Tibial artery (tissue), 4 donors: ENCODE measurements at regions not wholly inside any gene's neighbourhood (a gene's known extent, or its start where the extent isn't known, plus 50 kb on each side); places are given as distances from the start of the nearest gene placed in this dataset.

Source experiments
- DNase-seq, 2 donors: peaks; one replicate each; pipeline ENCODE4 v3.0.0-alpha.2; 2019
- H3K27ac ChIP-seq, 2 donors: fragments of 200-600 bp; sonication (generic) in 1 of 2; 1 replicate in 1 of 2; 2 replicates in 1 of 2; pipeline ENCODE4 v1.5.1; 2018 to 2019; ENCODE audit warnings: mild to moderate bottlenecking in 1 of 2
- H3K27me3 ChIP-seq, 2 donors: fragments of 200-600 bp; sonication (generic) in 1 of 2; one replicate each; pipeline versions ENCODE4 v1.5.1 to v1.6.0; 2016 to 2019
- H3K36me3 ChIP-seq, 3 donors: fragments of 200-600 bp; sonication (generic) in 2 of 3; one replicate each; pipeline ENCODE4 v1.5.1; 2016 to 2019; ENCODE audit warnings: mild to moderate bottlenecking in 2 of 3
- H3K4me1 ChIP-seq, 4 donors: fragments of 200-600 bp; sonication (generic) in 2 of 4; 1 replicate in 3 of 4; 2 replicates in 1 of 4; pipeline ENCODE4 v1.5.1; 2016 to 2019
- H3K4me3 ChIP-seq, 2 donors: fragments of 200-600 bp; sonication (generic) in 1 of 2; 1 replicate in 1 of 2; 2 replicates in 1 of 2; pipeline ENCODE4 v1.5.1; 2018 to 2019; ENCODE audit warnings: mild to moderate bottlenecking in 2 of 2
- H3K9me3 ChIP-seq, 3 donors: fragments of 200-600 bp; sonication (generic) in 1 of 3; one replicate each; pipeline ENCODE4 v1.5.1; 2016 to 2019
- CTCF ChIP-seq, 2 experiments: fragments of 200-600 bp in 1 of 2; fragments of 450-650 bp in 1 of 2; IDR thresholded peaks; one replicate each; pipeline ENCODE4 v1.5.1; 2017 to 2019; ENCODE audit warnings: antibody characterized with exemption in 2 of 2, mild to moderate bottlenecking in 1 of 2, moderate library complexity in 1 of 2
- intact Hi-C: fragments of 100-400 bp; cut with DNase I; formaldehyde crosslinking; loops from one replicate; pipeline ENCODE4 v1.15.0; 2023; ENCODE audit warnings: low total_unique reads

- TF ChIP-seq CTCF (IDR thresholded peaks at IDR 0.05) = no peak
Observed at GRCh38 chr1:188463919-188464318, 1635.2 kb downstream of the PLA2G4A start.

GRCh38 chr1:188466539-188466938, 1637.8 kb downstream of the PLA2G4A start:
- no peak overlapping the region for H3K27ac ChIP-seq
- TF ChIP-seq CTCF (IDR thresholded peaks at IDR 0.05) = no peak
- no peaks in the 10 kb centered on the region for H3K27me3 ChIP-seq
- H3K4me3 ChIP-seq = no peak overlapping the region
- intact Hi-C loops = no loop called here
- H3K4me1 ChIP-seq = no peaks in the 10 kb centered on the region
- H3K9me3 ChIP-seq = no peaks in the 10 kb centered on the region
- H3K36me3 ChIP-seq = no peaks in the 10 kb centered on the region
- no peak for DNase-seq

More at GRCh38 chr1:188463919-188464318, 1635.2 kb downstream of the PLA2G4A start:
- H3K36me3 ChIP-seq = no peaks in the 10 kb centered on the region
- no peaks in the 10 kb centered on the region for H3K4me1 ChIP-seq
- no peak overlapping the region for H3K4me3 ChIP-seq
- intact Hi-C loops = no loop called here
- no peak overlapping the region for H3K27ac ChIP-seq
- no peaks in the 10 kb centered on the region for H3K9me3 ChIP-seq
- no peak for DNase-seq
- H3K27me3 ChIP-seq = no peaks in the 10 kb centered on the region

GRCh38 chr1:188476606-188477005, 1647.9 kb downstream of the PLA2G4A start:
- Histone ChIP-seq H3K9me3 (no peaks in the 10 kb centered on the region), H3K27me3 (no peaks in the 10 kb centered on the region), H3K4me1 (no peaks in the 10 kb centered on the region), H3K27ac (no peak overlapping the region), H3K4me3 (no peak overlapping the region), H3K36me3 (no peaks in the 10 kb centered on the region)
- no peak for TF ChIP-seq CTCF (IDR thresholded peaks at IDR 0.05)
- DNase-seq = no peak
- intact Hi-C loops = no loop called here

GRCh38 chr1:188489336-188490112, 1660.8 kb downstream of the PLA2G4A start:
- H3K27me3 ChIP-seq = no peaks in the 10 kb centered on the region
- H3K4me1 ChIP-seq = no peaks in the 10 kb centered on the region
- intact Hi-C loops = no loop called here
- no peak overlapping the region for H3K27ac ChIP-seq
- H3K9me3 ChIP-seq = no peaks in the 10 kb centered on the region
- no peaks in the 10 kb centered on the region for H3K36me3 ChIP-seq
- no peak for DNase-seq
- TF ChIP-seq CTCF (IDR thresholded peaks at IDR 0.05) = no peak
- no peak overlapping the region for H3K4me3 ChIP-seq

GRCh38 chr1:188496506-188496905, 1667.8 kb downstream of the PLA2G4A start:
- no peaks in the 10 kb centered on the region for H3K27me3 ChIP-seq
- H3K4me1 ChIP-seq = no peaks in the 10 kb centered on the region
- intact Hi-C loops = no loop called here
- no peaks in the 10 kb centered on the region for H3K9me3 ChIP-seq
- H3K27ac ChIP-seq = no peak overlapping the region
- no peak for TF ChIP-seq CTCF (IDR thresholded peaks at IDR 0.05)
- no peak overlapping the region for H3K4me3 ChIP-seq
- DNase-seq = no peak
- no peaks in the 10 kb centered on the region for H3K36me3 ChIP-seq
